HepG2 (cell line): ENCODE measurements at regions not wholly inside any gene's neighbourhood (a gene's known extent, or its start where the extent isn't known, plus 50 kb on each side); places are given as distances from the start of the nearest gene placed in this dataset.

Experiments used
- ATAC-seq: fragments of 200-7000 bp; cut with Tn5 transposase; 3 replicates; pipeline ENCODE4 v1.9.1; 2020; ENCODE audit warnings: mild to moderate bottlenecking, moderate library complexity
- BruUV-seq: library from RNA; stranded (reverse); fragments of 400-500 nt; replicated peaks from 2 replicates; lab custom pipeline; 2021; lab: Mats Ljungman, UMichigan
- CTCF ChIA-PET: fragments of 300-600 bp; formaldehyde crosslinking; extraction: SDS; loops from one replicate; lab custom pipeline; 2021; ENCODE audit warnings: low total read pairs, inconsistent platforms, low intra/inter-chr PET ratio; lab: Yijun Ruan, JAX
- POLR2A ChIA-PET: fragments of 350-600 bp; sonication (Branson Sonifier 250); formaldehyde crosslinking; loops from one replicate; lab custom pipeline; 2020; ENCODE audit warnings: antibody characterized with exemption, inconsistent platforms; lab: Yijun Ruan, JAX
- DNase-seq: peaks from one replicate; pipeline ENCODE4 v3.0.0-alpha.2; 2015; ENCODE audit warnings: low spot score
- FAIRE-seq: peaks from 3 replicates; lab custom pipeline; 2011; peaks lifted over from hg19 to GRCh38; lab: Jason Lieb, UNC
- H2AFZ ChIP-seq: one replicate; pipeline ENCODE4 v1.6.1; 2011; ENCODE audit warnings: low read length, inconsistent platforms
- H3K27ac ChIP-seq: fragments of 300-600 bp; 3 replicates; pipeline ENCODE4 v1.8.0; 2011; ENCODE audit warnings: mixed run types, mild to moderate bottlenecking, mixed read lengths, low read length, inconsistent platforms; ENCODE audit not compliant: insufficient read depth; ENCODE audit errors: extremely low read length
- H3K27me3 ChIP-seq, 2 experiments: fragments of 200-600 bp in 1 of 2; 2 replicates in 1 of 2; 3 replicates in 1 of 2; pipeline versions ENCODE4 v1.6.0 to v1.8.0; 2011; ENCODE audit warnings: low read length in 2 of 2, mild to moderate bottlenecking in 2 of 2, moderate library complexity in 2 of 2, inconsistent platforms in 1 of 2; ENCODE audit not compliant: insufficient read depth in 2 of 2, control insufficient read depth in 1 of 2
- H3K36me3 ChIP-seq, 2 experiments: fragments of 200-600 bp in 1 of 2; replicated peaks in 1 of 2; 2 replicates in 1 of 2; 3 replicates in 1 of 2; pipeline versions ENCODE4 v1.5.1 to v1.8.0; 2011; ENCODE audit warnings: low read length in 2 of 2, inconsistent platforms in 1 of 2; ENCODE audit not compliant: insufficient read depth in 2 of 2, control insufficient read depth in 1 of 2
- H3K4me1 ChIP-seq: 2 replicates; pipeline ENCODE4 v1.5.1; 2012; ENCODE audit warnings: low read length, inconsistent platforms; ENCODE audit not compliant: insufficient read depth
- H3K4me2 ChIP-seq: 2 replicates; pipeline ENCODE4 v1.6.0; 2011; ENCODE audit warnings: low read depth, low read length, inconsistent platforms
- H3K4me3 ChIP-seq, 3 experiments: fragments of 200-600 bp in 1 of 3; sonication (generic), shearing (Covaris generic) in 1 of 3; replicated peaks in 1 of 3; 2 replicates each; pipeline ENCODE4 v1.5.1; 2011 to 2016; ENCODE audit warnings: low read length in 3 of 3, inconsistent platforms in 2 of 3, low read depth in 2 of 3, mild to moderate bottlenecking in 2 of 3, control low read depth in 1 of 3, mixed read lengths in 1 of 3; ENCODE audit not compliant: insufficient read depth in 1 of 3
- H3K79me2 ChIP-seq: one replicate; pipeline ENCODE4 v1.6.1; 2011; ENCODE audit warnings: low read length, inconsistent platforms; ENCODE audit not compliant: insufficient read depth
- H3K9ac ChIP-seq: 2 replicates; pipeline ENCODE4 v1.6.0; 2011; ENCODE audit warnings: mild to moderate bottlenecking, low read depth, low read length, inconsistent platforms; ENCODE audit not compliant: insufficient read depth
- H3K9me3 ChIP-seq: 2 replicates; pipeline ENCODE4 v1.5.1; 2012; ENCODE audit warnings: mild to moderate bottlenecking, low read length
- H4K20me1 ChIP-seq: 2 replicates; pipeline ENCODE4 v1.6.0; 2011; ENCODE audit warnings: inconsistent platforms, mild to moderate bottlenecking, low read length, moderate library complexity; ENCODE audit not compliant: insufficient read depth
- ASH2L ChIP-seq: fragments of 300-600, 200-600 bp; sonication (generic); IDR thresholded peaks from 2 replicates; pipeline ENCODE4 v1.7.0; 2017; ENCODE audit warnings: low read depth, mild to moderate bottlenecking, moderate library complexity, mixed read lengths, low read length; ENCODE audit not compliant: insufficient read length
- MAFF ChIP-seq: IDR thresholded peaks from 2 replicates; pipeline ENCODE4 v1.6.1; 2011; ENCODE audit warnings: low read depth, low read length, improper control_type of control experiment
- MED13 ChIP-seq: sonication (generic); formaldehyde crosslinking; IDR thresholded peaks from 2 replicates; pipeline ENCODE4 v1.5.0; 2020; ENCODE audit warnings: missing genetic modification reagents
- POLR2AphosphoS5 ChIP-seq: IDR thresholded peaks from 2 replicates; pipeline ENCODE4 v1.6.1; 2012; ENCODE audit warnings: low read depth, low read length
- PRMT3 ChIP-seq: sonication (generic); formaldehyde crosslinking; IDR thresholded peaks from 2 replicates; pipeline ENCODE4 v1.8.1; 2022; ENCODE audit warnings: low read depth, mild to moderate bottlenecking, moderate library complexity, missing genetic modification reagents, borderline replicate concordance
- RFX5 ChIP-seq: IDR thresholded peaks from 2 replicates; pipeline ENCODE4 v1.6.1; 2011; ENCODE audit warnings: low read depth, low read length, improper control_type of control experiment
- ZBTB42 ChIP-seq: sonication (generic); formaldehyde crosslinking; IDR thresholded peaks from 2 replicates; pipeline ENCODE4 v1.5.0; 2020; ENCODE audit warnings: mild to moderate bottlenecking, missing genetic modification reagents
- ZFP37 ChIP-seq: sonication (generic); formaldehyde crosslinking; IDR thresholded peaks from 2 replicates; pipeline ENCODE4 v1.4.0; 2020; ENCODE audit warnings: missing genetic modification reagents, borderline replicate concordance
- ZNF253 ChIP-seq: sonication (generic); formaldehyde crosslinking; IDR thresholded peaks from 2 replicates; pipeline ENCODE4 v1.8.0; 2022; ENCODE audit warnings: mild to moderate bottlenecking, missing genetic modification reagents, borderline replicate concordance
- ZNF367 ChIP-seq: sonication (generic); formaldehyde crosslinking; IDR thresholded peaks from 2 replicates; pipeline ENCODE4 v1.4.0; 2020; ENCODE audit warnings: missing genetic modification reagents, borderline replicate concordance
- ZNF557 ChIP-seq: sonication (generic); formaldehyde crosslinking; IDR thresholded peaks from 2 replicates; pipeline ENCODE4 v1.4.0; 2020; ENCODE audit warnings: missing genetic modification reagents
- ZNF570 ChIP-seq: sonication (generic); formaldehyde crosslinking; IDR thresholded peaks from 2 replicates; pipeline ENCODE4 v1.4.0; 2020; ENCODE audit warnings: mild to moderate bottlenecking, missing genetic modification reagents, borderline replicate concordance
- ZNF660 ChIP-seq: sonication (generic); formaldehyde crosslinking; IDR thresholded peaks from 2 replicates; pipeline ENCODE4 v1.5.1; 2020; ENCODE audit warnings: mild to moderate bottlenecking, low read depth, missing genetic modification reagents, borderline replicate concordance
- ZNF670 ChIP-seq: sonication (generic); formaldehyde crosslinking; IDR thresholded peaks from 2 replicates; pipeline ENCODE4 v1.8.0; 2022; ENCODE audit warnings: mild to moderate bottlenecking, missing genetic modification reagents, borderline replicate concordance
- ZNF713 ChIP-seq: sonication (generic); formaldehyde crosslinking; IDR thresholded peaks from 2 replicates; pipeline ENCODE4 v1.4.0; 2020; ENCODE audit warnings: mild to moderate bottlenecking, missing genetic modification reagents
- WGBS: methylation state at CpG from one replicate; pipeline ENCODE4 v1.1.6; 2017; ENCODE audit warnings: low lambda C conversion rate; 5-methylcytosine and 5-hydroxymethylcytosine counted together
- in situ Hi-C: cut with HindIII; loops from 2 replicates; pipeline ENCODE4 v1.10.0; 2017; ENCODE audit warnings: low pct_unique_long_range_greater_than_20kb; ENCODE audit not compliant: extremely low pct_ligation_motif_present
- intact Hi-C: fragments of 100-400 bp; cut with micrococcal nuclease; formaldehyde crosslinking; loops from one replicate; pipeline ENCODE4 v1.10.0; 2022; ENCODE audit not compliant: unreplicated experiment
- TF ChIP-seq, protein P1 (sequence below): sonication (generic); formaldehyde crosslinking; IDR thresholded peaks from 2 replicates; pipeline ENCODE4 v1.4.0; 2020; ENCODE audit warnings: missing genetic modification reagents
- TF ChIP-seq, protein P2 (sequence below): sonication (generic); formaldehyde crosslinking; IDR thresholded peaks from 2 replicates; pipeline ENCODE4 v1.4.0; 2020; ENCODE audit warnings: mild to moderate bottlenecking, low read depth, missing genetic modification reagents
- TF ChIP-seq, protein P3 (sequence below): IDR thresholded peaks from 2 replicates; pipeline ENCODE4 v1.6.1; 2016; ENCODE audit warnings: mild to moderate bottlenecking, missing biosample characterization, missing genetic modification reagents
- TF ChIP-seq, protein P4 (sequence below): sonication (generic); formaldehyde crosslinking; IDR thresholded peaks from 2 replicates; pipeline ENCODE4 v1.4.0; 2020; ENCODE audit warnings: missing genetic modification reagents

DNA sequence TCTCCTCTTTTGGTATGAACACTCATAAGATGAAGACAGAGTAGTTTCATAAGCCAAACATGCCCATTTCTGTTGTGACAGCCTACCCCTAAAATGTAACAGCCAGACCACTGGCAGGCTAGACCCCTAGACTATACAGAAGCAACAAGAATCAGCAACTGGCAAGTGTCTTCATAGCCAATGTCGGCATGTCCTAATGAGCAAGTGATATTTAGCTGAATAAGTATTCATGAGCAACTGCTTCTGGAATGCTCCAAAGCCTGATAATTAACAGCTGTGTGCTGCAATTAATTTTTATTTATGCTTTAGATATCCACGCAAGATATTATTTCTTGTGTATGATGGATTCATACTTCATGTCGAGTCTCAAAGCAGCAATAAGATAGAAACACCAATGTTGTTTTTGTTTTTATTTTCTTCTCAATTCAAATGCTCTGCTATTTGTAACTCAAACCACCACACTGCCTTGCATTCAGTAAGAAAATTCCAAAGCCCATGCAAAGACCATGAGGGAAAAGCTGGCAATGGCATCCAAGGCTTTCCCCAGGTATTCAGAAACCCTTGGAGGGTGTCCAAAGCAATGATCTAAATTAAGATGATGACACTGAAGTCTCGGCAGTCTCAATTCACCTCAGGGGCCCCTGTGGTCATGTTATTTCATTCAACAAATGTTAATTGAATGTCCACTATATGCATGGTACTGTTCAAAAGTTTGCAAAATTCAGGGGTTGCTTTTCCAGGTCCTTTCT lies 167.7 kb upstream of the NECTIN3 start (continued):
- TF ChIP-seq, protein P1, sequence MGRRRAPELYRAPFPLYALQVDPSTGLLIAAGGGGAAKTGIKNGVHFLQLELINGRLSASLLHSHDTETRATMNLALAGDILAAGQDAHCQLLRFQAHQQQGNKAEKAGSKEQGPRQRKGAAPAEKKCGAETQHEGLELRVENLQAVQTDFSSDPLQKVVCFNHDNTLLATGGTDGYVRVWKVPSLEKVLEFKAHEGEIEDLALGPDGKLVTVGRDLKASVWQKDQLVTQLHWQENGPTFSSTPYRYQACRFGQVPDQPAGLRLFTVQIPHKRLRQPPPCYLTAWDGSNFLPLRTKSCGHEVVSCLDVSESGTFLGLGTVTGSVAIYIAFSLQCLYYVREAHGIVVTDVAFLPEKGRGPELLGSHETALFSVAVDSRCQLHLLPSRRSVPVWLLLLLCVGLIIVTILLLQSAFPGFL (CRISPR knock-in tag), result no peak
- TF ChIP-seq MED13 (CRISPR knock-in tag), result no peak

DNA sequence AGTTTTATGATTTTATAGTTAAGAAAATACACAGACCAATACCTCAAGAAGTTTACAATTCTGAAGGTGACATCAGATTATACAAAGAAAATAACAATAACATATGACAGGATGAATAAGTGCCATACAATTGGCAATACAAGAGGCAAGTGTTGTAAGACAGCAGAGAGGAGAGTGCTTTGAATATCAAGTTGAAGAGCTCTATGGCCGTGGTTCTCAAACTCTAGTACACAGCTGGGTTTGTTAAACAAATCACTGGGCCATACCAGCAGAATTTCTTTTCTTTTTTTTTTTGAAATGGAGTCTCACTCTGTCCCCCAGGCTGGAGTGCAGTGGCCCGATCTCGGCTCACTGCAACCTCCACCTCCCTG lies 167.1 kb upstream of the NECTIN3 start:
- no peak overlapping the region for H2AFZ ChIP-seq
- no peak overlapping the region for H3K27ac ChIP-seq
- in situ Hi-C loops (no loop called here), intact Hi-C loops (no loop called here)
- H3K4me2 ChIP-seq, result no peak overlapping the region
- WGBS, result 58% methylated on average over 3 of the region's 3 CpGs
- no peak for ATAC-seq
- ChIA-PET CTCF (no interaction called here), POLR2A (no interaction called here)
- no peaks in the 10 kb centered on the region for H3K79me2 ChIP-seq
- no peak for DNase-seq
- no peaks in the 10 kb centered on the region for H3K4me1 ChIP-seq
- H4K20me1 ChIP-seq, result no peaks in the 10 kb centered on the region
- no peaks in the 10 kb centered on the region for H3K36me3 ChIP-seq
- H3K9ac ChIP-seq, result no peak overlapping the region
- no peak for FAIRE-seq
- no peaks in the 10 kb centered on the region for H3K27me3 ChIP-seq
- no TSS peak for BruUV-seq
- H3K9me3 ChIP-seq, result no peaks in the 10 kb centered on the region
- no peak overlapping the region for H3K4me3 ChIP-seq
- no peak for TF ChIP-seq ZNF670 (CRISPR knock-in tag)
- no peak for TF ChIP-seq ZNF367 (CRISPR knock-in tag)
- TF ChIP-seq, protein P2, sequence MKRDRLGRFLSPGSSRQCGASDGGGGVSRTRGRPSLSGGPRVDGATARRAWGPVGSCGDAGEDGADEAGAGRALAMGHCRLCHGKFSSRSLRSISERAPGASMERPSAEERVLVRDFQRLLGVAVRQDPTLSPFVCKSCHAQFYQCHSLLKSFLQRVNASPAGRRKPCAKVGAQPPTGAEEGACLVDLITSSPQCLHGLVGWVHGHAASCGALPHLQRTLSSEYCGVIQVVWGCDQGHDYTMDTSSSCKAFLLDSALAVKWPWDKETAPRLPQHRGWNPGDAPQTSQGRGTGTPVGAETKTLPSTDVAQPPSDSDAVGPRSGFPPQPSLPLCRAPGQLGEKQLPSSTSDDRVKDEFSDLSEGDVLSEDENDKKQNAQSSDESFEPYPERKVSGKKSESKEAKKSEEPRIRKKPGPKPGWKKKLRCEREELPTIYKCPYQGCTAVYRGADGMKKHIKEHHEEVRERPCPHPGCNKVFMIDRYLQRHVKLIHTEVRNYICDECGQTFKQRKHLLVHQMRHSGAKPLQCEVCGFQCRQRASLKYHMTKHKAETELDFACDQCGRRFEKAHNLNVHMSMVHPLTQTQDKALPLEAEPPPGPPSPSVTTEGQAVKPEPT (CRISPR knock-in tag), result no peak
- TF ChIP-seq, protein P3, sequence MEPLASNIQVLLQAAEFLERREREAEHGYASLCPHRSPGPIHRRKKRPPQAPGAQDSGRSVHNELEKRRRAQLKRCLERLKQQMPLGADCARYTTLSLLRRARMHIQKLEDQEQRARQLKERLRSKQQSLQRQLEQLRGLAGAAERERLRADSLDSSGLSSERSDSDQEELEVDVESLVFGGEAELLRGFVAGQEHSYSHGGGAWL (CRISPR knock-in tag), result no peak
- TF ChIP-seq MAFF, result no peak
- TF ChIP-seq ZNF660 (CRISPR knock-in tag), result no peak
- no peak for TF ChIP-seq ZNF253 (CRISPR knock-in tag)
- TF ChIP-seq ZNF713 (CRISPR knock-in tag), result no peak
- TF ChIP-seq, protein P4, sequence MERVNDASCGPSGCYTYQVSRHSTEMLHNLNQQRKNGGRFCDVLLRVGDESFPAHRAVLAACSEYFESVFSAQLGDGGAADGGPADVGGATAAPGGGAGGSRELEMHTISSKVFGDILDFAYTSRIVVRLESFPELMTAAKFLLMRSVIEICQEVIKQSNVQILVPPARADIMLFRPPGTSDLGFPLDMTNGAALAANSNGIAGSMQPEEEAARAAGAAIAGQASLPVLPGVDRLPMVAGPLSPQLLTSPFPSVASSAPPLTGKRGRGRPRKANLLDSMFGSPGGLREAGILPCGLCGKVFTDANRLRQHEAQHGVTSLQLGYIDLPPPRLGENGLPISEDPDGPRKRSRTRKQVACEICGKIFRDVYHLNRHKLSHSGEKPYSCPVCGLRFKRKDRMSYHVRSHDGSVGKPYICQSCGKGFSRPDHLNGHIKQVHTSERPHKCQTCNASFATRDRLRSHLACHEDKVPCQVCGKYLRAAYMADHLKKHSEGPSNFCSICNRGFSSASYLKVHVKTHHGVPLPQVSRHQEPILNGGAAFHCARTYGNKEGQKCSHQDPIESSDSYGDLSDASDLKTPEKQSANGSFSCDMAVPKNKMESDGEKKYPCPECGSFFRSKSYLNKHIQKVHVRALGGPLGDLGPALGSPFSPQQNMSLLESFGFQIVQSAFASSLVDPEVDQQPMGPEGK (CRISPR knock-in tag), result no peak
- TF ChIP-seq ASH2L, result no peak
- TF ChIP-seq ZNF570 (CRISPR knock-in tag), result no peak
- no peak for TF ChIP-seq PRMT3
- TF ChIP-seq ZFP37 (CRISPR knock-in tag), result no peak
- TF ChIP-seq ZNF557 (CRISPR knock-in tag), result no peak
- TF ChIP-seq POLR2AphosphoS5, result no peak
- TF ChIP-seq ZBTB42, result no peak
- no peak for TF ChIP-seq RFX5
